Endothelial cell of umbilical vein (primary cell): ENCODE measurements at regions not wholly inside any gene's neighbourhood (a gene's known extent, or its start where the extent isn't known, plus 50 kb on each side); places are given as distances from the start of the nearest gene placed in this dataset.

Experiments
- BruUV-seq: library from RNA; stranded (reverse); fragments of 400-500 nt; replicated peaks from 2 replicates; lab custom pipeline; 2021; lab: Mats Ljungman, UMichigan
- CTCF ChIA-PET: fragments of 300-600, 350-600 bp; sonication (Branson Sonifier 250); formaldehyde crosslinking; loops from one replicate; lab custom pipeline; 2021; ENCODE audit warnings: antibody characterized with exemption, inconsistent platforms; lab: Charles Lee
- POLR2A ChIA-PET: fragments of 300-600, 350-600 bp; sonication (Branson Sonifier 250); formaldehyde crosslinking; loops from one replicate; lab custom pipeline; 2021; ENCODE audit warnings: antibody characterized with exemption, inconsistent platforms; lab: Charles Lee
- DNase-seq: peaks from one replicate; pipeline ENCODE4 v3.0.0-alpha.2; 2011; ENCODE audit warnings: low read depth, low spot score
- FAIRE-seq: peaks from 2 replicates; lab custom pipeline; 2011; peaks lifted over from hg19 to GRCh38; lab: Jason Lieb, UNC
- H2AFZ ChIP-seq: 2 replicates; pipeline ENCODE4 v1.6.0; 2012; ENCODE audit warnings: low read depth, low read length, control low read depth, inconsistent platforms
- H3K27ac ChIP-seq: 2 replicates; pipeline ENCODE4 v1.5.1; 2011; ENCODE audit warnings: low read depth, mild to moderate bottlenecking, control low read depth, low read length, moderate library complexity; ENCODE audit not compliant: insufficient read depth
- H3K27me3 ChIP-seq, 2 experiments: 2 replicates each; pipeline versions ENCODE4 v1.6.0 to v1.6.1; 2011; ENCODE audit warnings: low read length in 2 of 2, mixed read lengths in 1 of 2; ENCODE audit not compliant: control insufficient read depth in 2 of 2, insufficient read depth in 2 of 2
- H3K36me3 ChIP-seq, 2 experiments: 2 replicates in 1 of 2; 3 replicates in 1 of 2; pipeline ENCODE4 v1.5.1; 2011; ENCODE audit warnings: low read length in 2 of 2, mild to moderate bottlenecking in 1 of 2, moderate library complexity in 1 of 2; ENCODE audit not compliant: control insufficient read depth in 2 of 2, insufficient read depth in 2 of 2; ENCODE audit errors: extremely low read depth in 1 of 2
- H3K4me1 ChIP-seq: 3 replicates; pipeline ENCODE4 v1.5.1; 2011; ENCODE audit warnings: mild to moderate bottlenecking, low read length; ENCODE audit not compliant: control insufficient read depth, insufficient read depth; ENCODE audit errors: extremely low read depth
- H3K4me2 ChIP-seq: 2 replicates; pipeline ENCODE4 v1.6.1; 2011; ENCODE audit warnings: low read length, control low read depth, mixed read lengths; ENCODE audit not compliant: insufficient read depth
- H3K4me3 ChIP-seq, 3 experiments: fragments of 200-600 bp in 1 of 3; sonication (generic), shearing (Covaris generic) in 1 of 3; replicated peaks in 1 of 3; 2 replicates each; pipeline ENCODE4 v1.5.1; 2011 to 2016; ENCODE audit warnings: control low read depth in 3 of 3, low read length in 3 of 3, mild to moderate bottlenecking in 2 of 3, inconsistent platforms in 1 of 3, low read depth in 1 of 3, moderate library complexity in 1 of 3; ENCODE audit not compliant: insufficient read depth in 1 of 3
- H3K79me2 ChIP-seq: 2 replicates; pipeline ENCODE4 v1.6.0; 2012; ENCODE audit warnings: low read length, inconsistent platforms; ENCODE audit not compliant: control insufficient read depth, insufficient read depth
- H3K9ac ChIP-seq: replicated peaks from 2 replicates; pipeline ENCODE3; 2011; ENCODE audit warnings: low read length, control low read depth; ENCODE audit not compliant: insufficient read depth; ENCODE audit errors: extremely low read depth
- H3K9me1 ChIP-seq: replicated peaks from 3 replicates; pipeline ENCODE4 v1.6.0; 2011; ENCODE audit warnings: mild to moderate bottlenecking, low read length; ENCODE audit not compliant: control insufficient read depth, insufficient read depth; ENCODE audit errors: extremely low read depth
- H3K9me3 ChIP-seq: replicated peaks from 2 replicates; pipeline ENCODE4 v1.5.1; 2012; ENCODE audit warnings: low read length, inconsistent platforms; ENCODE audit not compliant: control insufficient read depth, insufficient read depth
- H4K20me1 ChIP-seq: replicated peaks from 2 replicates; pipeline ENCODE3; 2011; ENCODE audit warnings: mild to moderate bottlenecking, low read length; ENCODE audit not compliant: control insufficient read depth, insufficient read depth; ENCODE audit errors: extremely low read depth
- EZH2 ChIP-seq: IDR thresholded peaks from 2 replicates; pipeline ENCODE4 v1.6.1; 2012; ENCODE audit warnings: borderline replicate concordance, low read depth, mild to moderate bottlenecking, moderate library complexity, low read length, inconsistent platforms; ENCODE audit not compliant: severe bottlenecking
- FOS ChIP-seq: IDR thresholded peaks from 2 replicates; pipeline ENCODE4 v1.6.1; 2011; ENCODE audit warnings: mild to moderate bottlenecking, low read length, moderate library complexity, borderline replicate concordance; ENCODE audit not compliant: insufficient read depth
- dilution Hi-C: fragments of 300-500 bp; cut with MboI; formaldehyde crosslinking; loops from one replicate; pipeline ENCODE4 v1.15.0; 2019; ENCODE audit warnings: low sequenced_read_pairs; ENCODE audit not compliant: extremely low pct_ligation_motif_present
- intact Hi-C: fragments of 100-400 bp; cut with micrococcal nuclease; formaldehyde crosslinking; loops from one replicate; pipeline ENCODE4 v1.10.0; 2022

DNA sequence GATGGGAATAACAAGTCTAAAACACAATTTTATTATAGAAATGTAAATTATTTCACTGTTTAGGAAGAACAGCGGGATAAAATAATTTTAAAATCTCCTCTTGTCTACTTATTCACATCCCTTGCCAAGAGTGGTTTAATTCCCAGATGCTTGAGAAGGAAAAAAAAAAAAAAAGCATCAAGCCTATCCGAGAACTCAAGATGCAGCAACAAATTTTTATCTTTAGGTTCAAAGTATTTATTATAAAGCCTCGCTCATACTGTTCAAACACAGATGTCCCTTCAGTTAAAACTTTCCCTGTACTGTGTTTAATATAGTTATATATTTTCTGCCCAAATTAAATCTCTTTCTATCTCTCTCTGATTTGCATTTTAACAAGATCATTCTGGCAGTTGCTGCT, 1615.8 kb downstream of the PLA2G4A start:
- intact Hi-C loops (no loop called here), dilution Hi-C loops (no loop called here)
- Histone ChIP-seq H3K4me3 (no peak overlapping the region), H3K79me2 (no peaks in the 10 kb centered on the region), H2AFZ (no peak overlapping the region), H3K4me2 (no peak overlapping the region), H4K20me1 (no peaks in the 10 kb centered on the region), H3K9ac (no peak overlapping the region), H3K9me1 (no peaks in the 10 kb centered on the region), H3K27me3 (no peaks in the 10 kb centered on the region), H3K9me3 (no peaks in the 10 kb centered on the region), H3K4me1 (no peaks in the 10 kb centered on the region), H3K36me3 (no peaks in the 10 kb centered on the region), H3K27ac (no peak overlapping the region)
- DNase-seq (no peak), FAIRE-seq (no peak)
- BruUV-seq = no TSS peak
- CTCF ChIA-PET = no interaction called here
- TF ChIP-seq EZH2 = no peak
- POLR2A ChIA-PET = interaction anchor here (0.7 kb wide), 1 partner anchor 758 kb away, joined by 5 read pairs; no protein-coding TSS in a partner anchor

DNA sequence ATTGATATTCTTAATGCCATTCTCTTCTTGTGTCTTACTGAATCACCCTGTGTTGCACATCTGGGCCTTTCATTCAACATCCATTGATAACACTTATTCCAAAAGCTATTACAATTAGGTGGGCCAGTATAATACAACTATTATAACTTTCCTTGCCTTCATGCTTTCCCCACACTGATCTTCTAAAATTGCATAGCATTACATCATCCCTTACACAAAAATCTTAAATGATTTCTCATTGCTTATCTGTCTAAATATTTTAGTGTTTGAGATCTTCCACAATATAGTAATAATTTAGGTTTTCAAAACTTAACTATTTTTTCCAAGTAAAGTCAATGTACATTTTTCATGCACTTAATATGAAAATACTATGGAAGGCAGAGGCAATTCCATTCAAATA, 1634.1 kb downstream of the PLA2G4A start:
- dilution Hi-C loops = no loop called here
- Histone ChIP-seq H4K20me1 (no peaks in the 10 kb centered on the region), H3K79me2 (no peaks in the 10 kb centered on the region), H3K9ac (no peak overlapping the region), H2AFZ (no peak overlapping the region), H3K27ac (no peak overlapping the region), H3K27me3 (no peaks in the 10 kb centered on the region), H3K4me2 (no peak overlapping the region), H3K9me1 (no peaks in the 10 kb centered on the region), H3K9me3 (no peaks in the 10 kb centered on the region), H3K4me3 (no peak overlapping the region), H3K36me3 (no peaks in the 10 kb centered on the region), H3K4me1 (no peaks in the 10 kb centered on the region)
- DNase-seq (no peak), FAIRE-seq (no peak)
- CTCF ChIA-PET = no interaction called here
- no TSS peak for BruUV-seq
- no peak for TF ChIP-seq FOS
- POLR2A ChIA-PET = no interaction called here
- intact Hi-C loops = no loop called here
